ENCODE measurements at regions not wholly inside any gene's neighbourhood (a gene's known extent, or its start where the extent isn't known, plus 50 kb on each side); places are given as distances from the start of the nearest gene placed in this dataset.

DNA sequence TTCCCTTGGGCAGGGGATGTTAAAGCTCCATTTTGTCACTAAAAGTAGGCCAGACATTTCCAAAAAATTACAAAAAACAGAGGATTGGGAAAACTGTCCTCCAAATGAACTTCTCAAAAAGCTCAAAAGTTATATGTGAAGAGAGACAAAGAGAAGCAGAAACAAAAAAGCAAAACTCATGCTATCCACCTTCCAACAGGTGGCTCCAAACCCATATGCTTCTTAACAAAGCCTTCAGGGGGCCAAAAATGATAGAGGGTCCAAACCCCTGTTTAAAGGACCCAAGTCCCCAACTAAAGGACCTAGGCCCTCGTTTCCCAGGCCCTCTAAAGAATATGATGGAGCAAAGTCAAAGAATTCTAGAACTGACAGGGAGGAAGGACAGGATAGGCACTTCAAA lies 146.7 kb downstream of the AASDHPPT start (continued):
- TF ChIP-seq, protein P1, sequence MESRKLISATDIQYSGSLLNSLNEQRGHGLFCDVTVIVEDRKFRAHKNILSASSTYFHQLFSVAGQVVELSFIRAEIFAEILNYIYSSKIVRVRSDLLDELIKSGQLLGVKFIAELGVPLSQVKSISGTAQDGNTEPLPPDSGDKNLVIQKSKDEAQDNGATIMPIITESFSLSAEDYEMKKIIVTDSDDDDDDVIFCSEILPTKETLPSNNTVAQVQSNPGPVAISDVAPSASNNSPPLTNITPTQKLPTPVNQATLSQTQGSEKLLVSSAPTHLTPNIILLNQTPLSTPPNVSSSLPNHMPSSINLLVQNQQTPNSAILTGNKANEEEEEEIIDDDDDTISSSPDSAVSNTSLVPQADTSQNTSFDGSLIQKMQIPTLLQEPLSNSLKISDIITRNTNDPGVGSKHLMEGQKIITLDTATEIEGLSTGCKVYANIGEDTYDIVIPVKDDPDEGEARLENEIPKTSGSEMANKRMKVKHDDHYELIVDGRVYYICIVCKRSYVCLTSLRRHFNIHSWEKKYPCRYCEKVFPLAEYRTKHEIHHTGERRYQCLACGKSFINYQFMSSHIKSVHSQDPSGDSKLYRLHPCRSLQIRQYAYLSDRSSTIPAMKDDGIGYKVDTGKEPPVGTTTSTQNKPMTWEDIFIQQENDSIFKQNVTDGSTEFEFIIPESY (CRISPR knock-in tag; IDR thresholded peaks at IDR 0.05), result no peak
- TF ChIP-seq, protein P2, sequence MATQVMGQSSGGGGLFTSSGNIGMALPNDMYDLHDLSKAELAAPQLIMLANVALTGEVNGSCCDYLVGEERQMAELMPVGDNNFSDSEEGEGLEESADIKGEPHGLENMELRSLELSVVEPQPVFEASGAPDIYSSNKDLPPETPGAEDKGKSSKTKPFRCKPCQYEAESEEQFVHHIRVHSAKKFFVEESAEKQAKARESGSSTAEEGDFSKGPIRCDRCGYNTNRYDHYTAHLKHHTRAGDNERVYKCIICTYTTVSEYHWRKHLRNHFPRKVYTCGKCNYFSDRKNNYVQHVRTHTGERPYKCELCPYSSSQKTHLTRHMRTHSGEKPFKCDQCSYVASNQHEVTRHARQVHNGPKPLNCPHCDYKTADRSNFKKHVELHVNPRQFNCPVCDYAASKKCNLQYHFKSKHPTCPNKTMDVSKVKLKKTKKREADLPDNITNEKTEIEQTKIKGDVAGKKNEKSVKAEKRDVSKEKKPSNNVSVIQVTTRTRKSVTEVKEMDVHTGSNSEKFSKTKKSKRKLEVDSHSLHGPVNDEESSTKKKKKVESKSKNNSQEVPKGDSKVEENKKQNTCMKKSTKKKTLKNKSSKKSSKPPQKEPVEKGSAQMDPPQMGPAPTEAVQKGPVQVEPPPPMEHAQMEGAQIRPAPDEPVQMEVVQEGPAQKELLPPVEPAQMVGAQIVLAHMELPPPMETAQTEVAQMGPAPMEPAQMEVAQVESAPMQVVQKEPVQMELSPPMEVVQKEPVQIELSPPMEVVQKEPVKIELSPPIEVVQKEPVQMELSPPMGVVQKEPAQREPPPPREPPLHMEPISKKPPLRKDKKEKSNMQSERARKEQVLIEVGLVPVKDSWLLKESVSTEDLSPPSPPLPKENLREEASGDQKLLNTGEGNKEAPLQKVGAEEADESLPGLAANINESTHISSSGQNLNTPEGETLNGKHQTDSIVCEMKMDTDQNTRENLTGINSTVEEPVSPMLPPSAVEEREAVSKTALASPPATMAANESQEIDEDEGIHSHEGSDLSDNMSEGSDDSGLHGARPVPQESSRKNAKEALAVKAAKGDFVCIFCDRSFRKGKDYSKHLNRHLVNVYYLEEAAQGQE (IDR thresholded peaks at IDR 0.05; ENCODE audit: borderline replicate concordance), result no peak
- TF ChIP-seq, protein P2 (CRISPR knock-in tag; IDR thresholded peaks at IDR 0.05; ENCODE audit: low read depth), result no peak
- TF ChIP-seq CEBPB (tag; IDR thresholded peaks at IDR 0.05) (no peak), PHB (CRISPR knock-in tag; IDR thresholded peaks at IDR 0.05) (no peak)

Data from K562 (cell line).